T-helper 2 cell treated with Interferon-gamma antibody and Interleukin-4, amounts not matched to agents 5 μg/mL and 100 μg/mL, for 36 hours (primary cell): ENCODE measurements at regions not wholly inside any gene's neighbourhood (a gene's known extent, or its start where the extent isn't known, plus 50 kb on each side); places are given as distances from the start of the nearest gene placed in this dataset.

Experiments
- DNase-seq: peaks from one replicate; pipeline ENCODE4 v3.0.0; 2021; ENCODE audit warnings: low spot score
- H3K27ac Mint-ChIP-seq: one replicate; pipeline ENCODE4 v1.8.0; 2021; ENCODE audit warnings: mild to moderate bottlenecking, mixed read lengths
- H3K27me3 Mint-ChIP-seq: one replicate; pipeline ENCODE4 v1.8.0; 2021; ENCODE audit warnings: low read depth, mixed read lengths
- H3K36me3 Mint-ChIP-seq: one replicate; pipeline ENCODE4 v1.8.0; 2021; ENCODE audit warnings: low read depth, mixed read lengths
- H3K4me1 Mint-ChIP-seq: one replicate; pipeline ENCODE4 v1.8.0; 2021; ENCODE audit warnings: low read depth, mixed read lengths
- H3K4me3 Mint-ChIP-seq: one replicate; pipeline ENCODE4 v1.8.0; 2022; ENCODE audit warnings: mild to moderate bottlenecking, moderate library complexity, mixed read lengths
- H3K9me3 Mint-ChIP-seq: one replicate; pipeline ENCODE4 v1.8.0; 2021; ENCODE audit warnings: mixed read lengths

DNA sequence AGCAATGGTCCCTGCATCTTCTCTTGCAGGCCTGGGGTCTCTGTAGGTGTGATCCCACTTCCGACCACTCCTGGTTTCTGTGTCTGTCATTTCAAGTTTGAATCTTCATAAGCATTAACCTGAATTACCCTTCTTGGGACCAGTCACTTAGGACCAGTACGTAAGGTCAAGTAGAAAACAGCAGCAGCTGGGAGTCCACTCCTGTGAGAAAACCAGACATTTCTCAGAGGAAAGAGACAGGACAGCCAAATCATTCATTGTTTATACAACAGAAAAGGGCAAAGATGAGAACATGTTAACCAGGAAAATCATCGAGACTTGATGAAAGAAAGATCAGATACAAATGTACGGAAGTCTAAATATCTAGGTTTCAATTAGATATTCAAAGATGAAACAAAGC, 163.0 kb downstream of the MREG start:
- no peak for DNase-seq
- Mint-ChIP-seq H3K27me3 (no peaks in the 10 kb centered on the region), H3K27ac (no peak overlapping the region), H3K4me1 (peaks cover 1% of the 10 kb centered on the region), H3K9me3 (peaks cover 9% of the 10 kb centered on the region), H3K36me3 (no peaks in the 10 kb centered on the region), H3K4me3 (no peak overlapping the region)

DNA sequence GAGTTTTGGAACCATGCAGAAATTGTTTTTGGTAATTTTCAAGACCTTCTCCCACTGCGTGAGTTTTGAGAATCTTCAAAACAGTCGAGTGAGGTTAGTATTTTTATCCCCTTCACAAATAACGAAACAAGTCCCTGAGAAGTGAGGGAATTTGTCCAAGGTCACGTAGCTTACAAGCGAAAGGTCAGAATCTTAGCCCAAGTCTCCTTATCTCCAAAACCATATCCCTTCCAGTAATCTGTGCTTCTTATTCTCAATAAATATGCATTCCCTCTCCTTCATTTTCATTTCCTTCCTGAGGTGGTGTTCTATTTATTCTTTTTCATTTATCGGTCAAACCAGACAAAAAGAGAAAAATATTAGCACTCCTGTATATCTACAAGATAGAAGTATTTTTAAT, 163.6 kb downstream of the MREG start:
- no peak overlapping the region for H3K4me3 Mint-ChIP-seq
- no peaks in the 10 kb centered on the region for H3K36me3 Mint-ChIP-seq
- H3K9me3 Mint-ChIP-seq = peaks cover 9% of the 10 kb centered on the region
- H3K27ac Mint-ChIP-seq = no peak overlapping the region
- no peak for DNase-seq
- peaks cover 1% of the 10 kb centered on the region for H3K4me1 Mint-ChIP-seq
- H3K27me3 Mint-ChIP-seq = no peaks in the 10 kb centered on the region

DNA sequence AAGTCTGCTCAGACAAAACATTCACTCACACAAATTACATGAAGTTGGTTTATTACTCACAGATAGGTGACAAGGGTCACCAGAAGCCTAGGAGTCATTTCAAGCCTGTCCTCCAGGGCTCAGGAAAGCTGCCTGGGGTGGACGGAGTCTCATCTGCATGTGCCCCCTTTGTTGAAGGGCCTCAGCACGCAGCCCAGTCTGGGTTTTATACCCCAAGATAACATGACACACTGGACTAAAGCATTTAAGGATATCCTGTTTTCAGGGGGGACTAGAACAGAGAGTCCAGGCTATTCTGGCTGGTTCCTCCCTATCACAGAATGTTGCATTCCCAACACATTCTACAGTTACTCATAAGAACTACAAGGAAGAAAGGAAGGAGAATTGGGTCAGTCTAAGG, 164.7 kb downstream of the MREG start:
- Mint-ChIP-seq H3K27me3 (no peaks in the 10 kb centered on the region), H3K27ac (no peak overlapping the region), H3K4me3 (no peak overlapping the region), H3K9me3 (peaks cover 3% of the 10 kb centered on the region), H3K36me3 (no peaks in the 10 kb centered on the region), H3K4me1 (peaks cover 1% of the 10 kb centered on the region)
- no peak for DNase-seq

DNA sequence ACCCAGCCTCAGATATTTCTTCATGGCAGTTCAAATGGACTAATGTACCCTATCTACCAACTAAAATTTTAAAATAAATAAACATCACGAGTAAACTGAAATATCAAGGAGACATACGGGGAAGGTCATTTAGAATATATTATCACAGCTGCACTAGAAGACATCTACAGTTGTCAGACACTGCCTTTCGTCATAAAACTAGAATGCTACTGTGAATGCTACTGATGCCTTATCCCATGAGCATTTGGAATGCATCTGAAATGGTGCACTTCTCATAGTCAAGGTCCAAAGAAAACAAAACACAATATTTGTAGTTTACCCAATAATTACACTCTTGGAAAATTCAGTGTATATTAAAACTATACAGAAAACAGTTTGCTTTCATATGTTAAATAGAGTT, 165.2 kb downstream of the MREG start:
- no peak overlapping the region for H3K27ac Mint-ChIP-seq
- no peaks in the 10 kb centered on the region for H3K36me3 Mint-ChIP-seq
- no peak overlapping the region for H3K4me3 Mint-ChIP-seq
- H3K9me3 Mint-ChIP-seq = no peaks in the 10 kb centered on the region
- H3K4me1 Mint-ChIP-seq = peaks cover 1% of the 10 kb centered on the region
- no peak for DNase-seq
- no peaks in the 10 kb centered on the region for H3K27me3 Mint-ChIP-seq

DNA sequence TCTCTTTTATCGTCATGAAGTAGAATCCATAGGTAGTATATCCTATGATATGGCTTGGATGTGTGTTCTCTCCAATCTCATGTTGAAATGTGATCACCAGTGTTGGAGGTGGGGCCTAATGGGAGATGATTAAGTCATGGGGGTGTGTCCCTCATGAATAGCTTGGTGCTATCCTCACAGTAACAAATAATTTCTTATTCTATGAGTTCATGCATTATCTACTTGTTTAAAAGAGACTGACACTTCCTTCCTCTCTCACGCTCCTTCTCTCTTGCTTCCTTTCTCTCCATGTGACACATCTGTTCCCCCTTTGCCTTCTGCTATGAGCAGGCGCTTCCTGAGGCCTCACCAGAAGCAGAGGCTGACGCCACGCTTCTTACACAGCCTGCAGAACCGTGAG, 165.6 kb downstream of the MREG start:
- Mint-ChIP-seq H3K36me3 (no peaks in the 10 kb centered on the region), H3K27me3 (no peaks in the 10 kb centered on the region), H3K4me1 (peaks cover 1% of the 10 kb centered on the region), H3K27ac (no peak overlapping the region), H3K4me3 (no peak overlapping the region), H3K9me3 (no peaks in the 10 kb centered on the region)
- no peak for DNase-seq

DNA sequence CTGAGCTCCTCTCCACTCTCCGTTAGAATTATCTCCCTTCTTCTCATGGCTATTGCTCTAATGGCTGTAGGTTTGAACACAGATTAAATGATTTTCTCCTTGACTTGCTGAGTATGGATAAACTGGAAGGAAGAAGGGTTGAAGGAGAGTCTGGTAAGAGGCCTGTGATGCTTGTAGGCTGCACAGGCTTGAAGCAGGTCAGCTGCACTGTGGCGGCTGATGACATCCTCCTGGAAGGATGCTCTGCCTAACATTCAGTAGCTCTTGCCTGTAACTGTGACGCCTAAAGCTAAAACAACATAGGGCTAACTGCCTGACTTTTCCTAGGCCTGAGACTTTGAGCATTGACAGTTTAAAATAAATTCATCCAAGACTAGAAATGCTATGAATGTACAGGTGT, 166.3 kb downstream of the MREG start:
- peaks cover 1% of the 10 kb centered on the region for H3K4me1 Mint-ChIP-seq
- no peak overlapping the region for H3K27ac Mint-ChIP-seq
- no peaks in the 10 kb centered on the region for H3K9me3 Mint-ChIP-seq
- H3K4me3 Mint-ChIP-seq = no peak overlapping the region
- H3K27me3 Mint-ChIP-seq = no peaks in the 10 kb centered on the region
- DNase-seq = no peak
- no peaks in the 10 kb centered on the region for H3K36me3 Mint-ChIP-seq

DNA sequence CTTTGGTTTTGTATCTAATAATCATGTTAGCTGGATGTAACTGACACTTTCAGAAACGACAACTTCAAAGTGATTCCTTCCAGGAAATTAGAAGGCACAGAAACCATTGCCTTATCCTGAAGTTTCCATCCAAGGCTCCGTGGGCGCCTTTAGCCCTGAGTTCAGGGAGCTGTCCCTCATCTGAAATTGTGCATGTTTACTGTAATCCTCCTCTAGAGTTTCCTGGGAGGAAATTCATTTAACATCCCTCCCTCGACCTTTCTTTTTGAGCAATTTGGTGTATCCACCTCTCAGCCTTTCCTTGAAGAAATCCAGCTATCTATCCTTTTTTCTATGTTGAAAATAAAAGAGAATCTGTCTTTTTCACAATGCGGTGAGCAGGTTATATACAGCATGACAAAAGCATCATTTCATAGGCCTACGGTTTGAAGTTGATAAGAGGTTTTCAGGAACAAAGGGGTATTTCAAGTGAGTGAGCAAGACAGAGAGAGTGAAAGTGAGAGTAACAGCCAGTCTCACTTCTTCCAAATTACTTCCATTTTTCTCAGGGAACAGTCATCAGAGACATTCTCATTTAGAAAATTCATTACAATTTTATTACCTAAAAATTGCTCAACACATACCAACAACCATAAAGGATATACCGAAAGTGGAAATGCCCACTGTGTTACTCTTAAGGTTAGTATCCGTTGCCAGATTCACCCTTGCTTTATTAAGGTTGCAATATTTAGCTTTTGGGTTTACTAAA, 167.3 kb downstream of the MREG start:
- Mint-ChIP-seq H3K9me3 (no peaks in the 10 kb centered on the region), H3K27me3 (no peaks in the 10 kb centered on the region), H3K4me1 (peaks cover 1% of the 10 kb centered on the region), H3K36me3 (no peaks in the 10 kb centered on the region), H3K27ac (no peak overlapping the region), H3K4me3 (no peak overlapping the region)
- no peak for DNase-seq

DNA sequence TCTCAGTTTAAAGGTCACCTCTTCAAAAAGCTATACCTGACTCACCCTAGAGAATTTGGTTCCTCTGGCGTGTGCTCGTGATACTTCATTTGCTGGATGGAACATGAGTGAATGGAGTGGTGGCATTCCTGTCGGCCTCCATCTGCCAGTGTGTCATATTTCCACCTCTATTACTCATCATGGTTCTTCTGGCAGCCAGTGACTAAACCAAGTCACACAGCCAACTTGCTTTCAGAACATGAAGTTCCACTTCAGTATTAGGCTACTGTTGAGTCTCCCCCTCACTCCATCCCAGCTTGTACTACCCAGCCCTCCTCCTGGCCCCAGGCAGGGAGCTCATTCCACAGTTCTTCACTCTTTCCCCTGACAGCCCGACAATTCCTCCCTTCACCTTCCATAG, 169.8 kb downstream of the MREG start:
- DNase-seq = no peak
- Mint-ChIP-seq H3K9me3 (no peaks in the 10 kb centered on the region), H3K27me3 (no peaks in the 10 kb centered on the region), H3K4me3 (no peak overlapping the region), H3K27ac (no peak overlapping the region), H3K36me3 (no peaks in the 10 kb centered on the region), H3K4me1 (peaks cover 1% of the 10 kb centered on the region)

DNA sequence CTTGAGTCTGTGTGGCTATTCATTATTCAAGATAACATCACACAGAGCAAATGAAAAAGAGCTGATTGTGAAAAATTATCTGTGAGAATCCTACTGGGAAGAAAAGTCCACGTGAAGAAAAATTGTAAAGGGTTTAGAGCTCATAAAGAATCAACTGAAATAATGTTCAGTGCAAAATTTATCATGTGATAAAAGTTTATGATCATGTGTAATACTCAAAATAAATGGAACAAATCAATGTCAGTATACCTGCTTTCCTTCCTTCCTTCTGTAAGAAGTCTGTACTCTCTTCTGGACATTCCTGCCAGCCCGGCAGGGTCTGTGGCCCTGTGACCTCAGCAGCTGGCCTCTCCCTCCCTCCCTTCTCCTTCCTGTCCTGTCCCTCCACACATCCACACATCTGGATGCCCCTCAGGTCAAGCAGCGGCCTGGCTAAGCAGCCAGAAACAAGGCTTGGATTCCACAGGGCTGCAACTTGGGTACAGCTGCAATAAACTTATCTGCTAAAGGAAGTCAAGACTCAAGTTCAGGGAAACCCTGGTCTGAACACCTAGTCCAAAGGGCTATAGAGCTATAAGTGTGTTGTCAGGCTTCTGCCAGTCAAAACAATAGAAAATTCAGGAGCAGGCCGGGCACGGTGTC, 172.1 kb downstream of the MREG start:
- DNase-seq = no peak
- Mint-ChIP-seq H3K9me3 (no peaks in the 10 kb centered on the region), H3K36me3 (no peaks in the 10 kb centered on the region), H3K27ac (no peak overlapping the region), H3K4me3 (no peak overlapping the region), H3K4me1 (no peaks in the 10 kb centered on the region), H3K27me3 (peaks cover 3% of the 10 kb centered on the region)

DNA sequence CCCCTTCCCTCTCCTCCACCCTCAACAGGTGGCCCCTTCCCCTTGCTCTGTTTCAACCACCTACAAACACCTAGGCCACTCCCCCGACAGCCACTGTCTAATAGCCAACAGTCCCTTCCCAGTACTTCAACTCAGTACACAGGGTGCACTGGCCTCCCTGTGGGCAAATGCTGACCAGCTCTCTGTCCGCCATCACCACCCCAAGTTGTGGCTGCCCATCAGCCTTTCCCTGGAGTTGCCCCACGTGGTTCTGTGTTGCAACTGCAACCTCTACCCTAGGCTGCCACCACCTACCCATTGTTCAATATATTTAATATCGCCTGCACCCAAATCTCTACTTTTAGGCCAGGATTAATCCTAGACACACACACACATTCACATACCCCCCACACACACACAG, 173.5 kb downstream of the MREG start:
- Mint-ChIP-seq H3K4me1 (no peaks in the 10 kb centered on the region), H3K4me3 (no peak overlapping the region), H3K9me3 (no peaks in the 10 kb centered on the region), H3K36me3 (no peaks in the 10 kb centered on the region), H3K27ac (no peak overlapping the region), H3K27me3 (peaks cover 6% of the 10 kb centered on the region)
- no peak for DNase-seq

DNA sequence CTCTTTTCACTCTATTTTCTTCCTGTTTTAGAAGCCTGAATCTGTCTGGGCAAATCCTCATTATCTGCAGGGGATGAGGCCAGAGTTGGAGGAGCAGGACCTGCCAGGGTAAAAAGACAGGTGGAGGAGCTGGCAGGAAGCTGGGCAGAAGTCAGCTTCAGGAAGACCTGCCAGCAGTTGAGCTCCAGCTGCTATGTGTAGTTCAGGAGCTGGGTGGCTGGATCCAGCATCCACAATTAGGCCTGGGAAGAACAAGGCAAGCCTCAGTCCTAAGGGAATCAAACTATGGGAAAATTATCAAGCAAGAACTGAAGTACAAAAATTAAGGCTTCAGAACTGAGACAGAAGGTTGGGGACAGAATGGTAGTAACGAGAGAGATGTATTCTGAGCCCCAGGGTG, 174.0 kb downstream of the MREG start:
- DNase-seq = no peak
- no peak overlapping the region for H3K27ac Mint-ChIP-seq
- no peaks in the 10 kb centered on the region for H3K4me1 Mint-ChIP-seq
- H3K9me3 Mint-ChIP-seq = no peaks in the 10 kb centered on the region
- H3K36me3 Mint-ChIP-seq = no peaks in the 10 kb centered on the region
- H3K4me3 Mint-ChIP-seq = no peak overlapping the region
- peaks cover 6% of the 10 kb centered on the region for H3K27me3 Mint-ChIP-seq

DNA sequence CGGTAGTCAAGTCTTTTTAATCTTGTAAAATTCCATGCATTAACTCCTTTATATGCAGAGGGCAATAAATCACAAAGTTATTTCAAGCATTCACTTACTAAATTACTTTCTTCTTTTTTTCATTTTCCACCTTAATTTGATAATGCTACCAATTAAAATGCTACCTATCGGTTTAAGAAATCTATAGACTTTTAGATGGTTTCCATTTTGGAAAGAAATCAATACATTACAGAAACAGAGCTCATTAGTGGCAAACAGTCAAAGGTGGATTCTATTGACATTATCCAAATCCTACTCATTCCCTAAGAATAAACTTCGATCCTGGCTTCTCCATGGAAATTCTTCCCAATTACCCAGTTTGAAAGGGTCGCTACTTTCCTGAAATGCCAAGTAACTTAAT, 176.5 kb downstream of the MREG start:
- H3K4me3 Mint-ChIP-seq = no peak overlapping the region
- peaks cover 2% of the 10 kb centered on the region for H3K4me1 Mint-ChIP-seq
- H3K9me3 Mint-ChIP-seq = no peaks in the 10 kb centered on the region
- no peak overlapping the region for H3K27ac Mint-ChIP-seq
- no peaks in the 10 kb centered on the region for H3K36me3 Mint-ChIP-seq
- H3K27me3 Mint-ChIP-seq = peaks cover 6% of the 10 kb centered on the region
- no peak for DNase-seq

DNA sequence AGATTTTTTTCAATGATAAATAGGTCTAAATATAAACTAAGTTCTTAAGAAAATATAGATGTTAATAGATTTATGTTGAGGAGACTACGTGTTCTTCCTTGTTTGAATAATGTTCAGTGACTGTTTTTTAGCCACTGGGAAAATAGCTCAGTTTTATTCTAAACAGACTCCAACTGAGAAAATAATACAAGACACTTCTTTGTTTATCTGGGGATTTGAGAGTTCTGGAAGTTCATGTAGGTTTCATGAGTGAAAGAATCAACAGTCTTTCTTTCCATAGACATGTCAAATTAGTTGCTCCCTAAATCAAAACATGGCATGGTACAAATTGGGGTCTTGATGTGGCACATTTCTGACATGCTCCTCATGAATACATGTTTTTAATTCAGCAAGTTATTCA, 177.7 kb downstream of the MREG start:
- no peak overlapping the region for H3K4me3 Mint-ChIP-seq
- peaks cover 6% of the 10 kb centered on the region for H3K27me3 Mint-ChIP-seq
- no peaks in the 10 kb centered on the region for H3K36me3 Mint-ChIP-seq
- no peak overlapping the region for H3K27ac Mint-ChIP-seq
- DNase-seq = no peak
- H3K9me3 Mint-ChIP-seq = no peaks in the 10 kb centered on the region
- H3K4me1 Mint-ChIP-seq = peaks cover 10% of the 10 kb centered on the region

DNA sequence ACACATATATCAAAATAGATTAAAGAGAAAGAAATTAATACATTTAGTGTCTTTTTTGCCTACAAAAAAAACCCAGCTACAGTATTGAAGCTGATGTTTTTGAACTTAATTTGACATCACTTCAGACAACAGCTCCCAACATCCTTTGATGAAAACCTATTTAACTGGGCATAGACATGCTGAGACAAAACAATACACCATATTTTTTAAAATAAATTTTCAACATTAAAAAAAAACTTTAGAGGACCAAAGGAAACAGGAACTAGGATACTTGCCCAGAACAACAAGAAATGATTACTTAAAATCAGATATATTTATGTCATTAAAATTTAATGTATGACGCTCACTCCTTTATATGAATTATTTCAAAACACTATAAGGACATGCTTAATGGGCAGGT, 178.1 kb downstream of the MREG start:
- no peak for DNase-seq
- Mint-ChIP-seq H3K36me3 (no peaks in the 10 kb centered on the region), H3K27ac (no peak overlapping the region), H3K9me3 (no peaks in the 10 kb centered on the region), H3K4me1 (peaks cover 11% of the 10 kb centered on the region), H3K27me3 (peaks cover 6% of the 10 kb centered on the region), H3K4me3 (no peak overlapping the region)
